A172 (cell line): ENCODE measurements at regions not wholly inside any gene's neighbourhood (a gene's known extent, or its start where the extent isn't known, plus 50 kb on each side); places are given as distances from the start of the nearest gene placed in this dataset.

Source experiments
- DNase-seq: peaks from one replicate; pipeline ENCODE4 v3.0.0-alpha.2; 2015; ENCODE audit warnings: low spot score

DNA sequence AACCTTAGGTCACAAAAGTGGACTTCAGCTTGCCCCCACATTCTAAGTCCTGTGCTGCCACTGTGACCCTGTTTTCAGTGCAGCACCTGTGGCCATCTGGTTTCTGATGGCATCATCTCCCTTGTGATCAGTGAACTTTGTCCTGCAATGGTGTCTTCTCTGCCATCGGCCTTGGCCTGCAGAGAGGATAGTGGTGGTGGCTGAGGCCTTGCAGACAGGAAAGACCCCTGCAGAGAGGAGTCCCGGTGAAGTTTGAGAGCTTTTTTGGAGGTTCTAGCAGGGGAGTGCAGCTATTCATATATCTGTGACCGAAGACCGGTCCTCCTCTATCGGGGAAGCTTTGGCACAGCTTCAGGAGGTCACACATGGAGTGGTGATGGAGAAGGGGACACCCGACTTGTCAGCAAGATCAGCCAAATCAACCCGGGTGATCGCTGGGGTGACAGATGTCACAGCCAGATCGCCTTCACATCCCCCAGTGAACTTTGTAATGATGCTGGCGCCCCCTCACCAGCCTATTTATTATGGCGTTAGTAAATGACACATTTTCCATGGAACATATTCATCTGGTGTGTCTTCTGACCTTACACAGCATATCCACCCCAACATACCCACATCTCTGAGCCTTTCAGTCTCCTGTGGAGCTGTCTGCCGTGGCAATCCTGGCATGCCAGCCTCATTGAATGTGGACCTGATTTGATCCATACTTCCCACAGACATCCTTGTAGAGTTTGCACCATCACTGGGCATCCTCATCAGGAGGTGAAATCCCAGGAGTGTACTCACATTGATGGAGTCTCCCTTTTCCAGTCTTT, 136.1 kb downstream of the PAPOLA start:
- no peak for DNase-seq

DNA sequence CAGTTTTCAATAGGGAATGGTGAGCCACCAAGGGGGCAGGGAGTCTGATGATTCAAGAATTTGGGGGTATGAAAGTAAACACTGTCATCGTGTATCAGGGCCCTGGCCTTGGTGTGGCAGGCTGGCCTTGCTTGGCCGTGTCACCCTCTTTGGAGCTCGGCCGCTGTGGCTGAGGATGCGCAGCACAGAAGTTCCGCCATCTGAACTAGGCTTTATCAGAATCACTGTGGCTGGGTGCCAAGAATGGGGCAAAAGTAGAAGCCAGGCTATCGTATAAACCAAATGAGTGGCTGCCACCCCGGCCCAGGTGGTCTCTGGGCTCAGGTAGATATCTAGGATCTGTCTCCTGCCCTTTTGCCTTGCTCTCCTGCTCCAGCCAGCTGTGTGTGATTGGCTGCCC, 137.4 kb downstream of the PAPOLA start:
- DNase-seq, result no peak

DNA sequence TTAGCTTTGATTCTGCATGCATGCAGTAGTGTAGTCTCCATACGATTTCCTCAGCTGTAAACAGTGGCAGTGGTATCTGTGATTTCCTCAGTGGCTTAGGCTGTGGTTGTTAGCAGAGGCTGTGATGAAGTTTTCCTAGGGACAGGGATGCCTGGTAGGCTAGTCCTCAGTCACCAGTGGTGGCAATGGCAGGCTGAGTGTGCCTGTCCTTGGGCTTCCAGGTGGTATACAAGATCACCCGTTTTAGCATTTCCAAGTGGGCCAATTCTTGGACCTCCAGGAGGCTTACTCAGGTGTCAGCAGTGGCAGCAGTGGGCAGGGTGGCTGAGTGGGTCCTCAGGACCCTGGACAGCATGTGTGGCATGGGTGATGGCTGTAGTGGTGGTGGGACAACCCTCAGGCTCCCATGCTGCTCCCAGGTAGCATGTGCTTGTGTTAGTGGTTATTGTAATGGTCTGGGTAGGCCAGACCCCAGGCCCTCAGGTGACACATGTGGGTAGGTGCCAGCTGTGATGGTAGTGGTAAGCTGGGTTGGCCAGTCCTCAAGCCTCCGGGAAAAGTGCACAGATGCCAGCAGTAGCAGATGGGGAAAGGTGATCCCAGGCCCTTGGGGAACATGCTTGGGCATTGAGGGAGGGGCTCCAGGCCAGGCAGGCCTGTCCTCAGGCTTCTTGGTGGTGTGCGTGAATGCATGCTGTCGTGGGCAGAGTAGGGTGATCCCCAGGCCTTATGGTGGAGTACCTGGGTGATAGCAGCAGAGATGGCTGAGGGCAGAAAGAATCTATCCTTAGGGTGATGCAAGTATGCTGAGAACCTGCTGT, 146.5 kb downstream of the PAPOLA start:
- no peak for DNase-seq

DNA sequence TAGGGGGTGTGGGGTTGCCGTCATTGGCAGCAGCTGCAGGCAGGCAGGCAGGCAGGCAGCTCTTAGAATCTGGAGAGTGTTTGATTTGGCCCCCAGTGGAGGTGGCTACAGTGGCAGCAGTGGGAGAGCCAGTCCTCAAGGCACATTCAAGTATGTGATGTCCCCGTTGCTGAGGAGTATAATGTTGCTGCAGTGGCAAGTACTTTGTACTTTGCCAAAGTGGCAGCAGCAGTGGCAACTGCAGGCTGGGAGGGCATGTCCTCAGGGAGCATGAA, 147.1 kb downstream of the PAPOLA start:
- no peak for DNase-seq

DNA sequence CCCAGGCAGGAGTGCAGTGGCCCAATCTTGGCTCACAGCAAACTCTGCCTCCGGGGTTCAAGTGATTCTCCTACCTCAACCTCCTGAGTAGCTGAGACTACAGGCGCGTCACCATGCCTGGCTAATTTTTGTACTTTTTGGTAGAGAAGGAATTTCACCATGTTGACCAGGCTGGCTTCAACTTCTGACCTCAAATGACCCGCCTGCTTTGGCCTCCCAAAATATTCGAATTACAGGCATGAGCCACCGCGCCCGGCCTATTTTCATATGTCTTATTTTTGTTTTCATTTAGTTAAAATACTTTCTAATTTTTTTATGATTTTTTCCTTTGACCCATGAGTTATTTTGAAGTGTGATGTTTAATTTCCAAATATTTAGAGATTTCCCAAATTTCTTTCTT, 143.6 kb upstream of the VRK1 start:
- DNase-seq, result no peak

DNA sequence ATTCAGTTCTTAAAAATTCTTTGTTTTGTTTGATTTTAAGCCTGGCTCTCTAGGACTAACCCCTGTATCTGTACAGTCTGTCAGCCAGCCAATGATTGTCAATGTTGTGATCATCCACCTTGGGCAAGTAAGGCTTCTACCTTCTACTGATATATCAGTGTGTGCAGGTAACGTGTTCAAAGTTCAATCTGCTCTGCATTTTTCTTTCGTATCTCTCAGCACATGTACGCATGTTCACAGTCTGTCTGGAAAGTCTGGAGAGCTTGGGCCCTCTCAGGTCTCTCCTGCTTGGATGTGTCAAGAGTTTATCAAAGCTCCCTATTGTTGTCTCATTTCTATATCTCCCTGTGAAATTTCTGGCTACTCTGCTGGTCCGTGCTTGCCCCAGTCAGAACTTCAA, 138.6 kb upstream of the VRK1 start:
- DNase-seq, result no peak

DNA sequence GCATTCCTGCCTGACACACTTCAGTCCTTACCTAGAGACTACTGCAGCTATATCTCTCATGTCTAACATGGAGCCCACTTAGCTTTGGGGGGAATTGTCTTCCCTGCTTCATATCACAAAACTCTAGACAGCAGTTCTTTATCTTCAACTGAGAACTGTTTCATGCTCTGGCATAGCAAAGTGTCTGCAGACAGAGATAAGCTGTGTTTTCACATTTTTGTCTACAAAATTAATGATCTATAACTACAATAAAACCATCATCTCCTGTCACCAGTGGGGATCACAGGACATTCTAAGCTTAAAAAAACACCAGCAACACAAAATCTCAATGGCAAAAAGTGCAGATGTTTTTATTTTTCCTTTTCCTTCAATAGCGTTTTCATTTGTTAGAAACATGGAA, 137.1 kb upstream of the VRK1 start:
- no peak for DNase-seq

DNA sequence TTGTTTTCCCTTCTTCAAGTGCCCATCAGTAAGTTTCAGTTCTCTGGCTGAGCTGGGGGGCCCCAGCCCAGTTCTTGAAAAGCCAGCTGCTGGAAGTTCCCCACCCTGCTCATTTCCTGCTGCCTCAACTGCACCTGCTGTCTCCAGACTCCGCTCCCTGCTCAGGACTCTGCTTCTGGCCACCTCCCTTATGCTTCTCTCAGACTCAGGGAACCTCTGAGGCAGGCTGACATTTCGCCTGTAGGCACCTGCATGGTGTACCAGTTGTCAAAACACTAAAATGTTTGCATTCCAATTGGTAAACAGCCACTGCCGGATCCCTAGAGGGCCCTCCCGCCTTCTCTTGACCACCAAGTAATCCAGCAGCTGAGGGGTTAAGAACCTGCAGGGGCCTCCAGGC, 136.5 kb upstream of the VRK1 start:
- no peak for DNase-seq

DNA sequence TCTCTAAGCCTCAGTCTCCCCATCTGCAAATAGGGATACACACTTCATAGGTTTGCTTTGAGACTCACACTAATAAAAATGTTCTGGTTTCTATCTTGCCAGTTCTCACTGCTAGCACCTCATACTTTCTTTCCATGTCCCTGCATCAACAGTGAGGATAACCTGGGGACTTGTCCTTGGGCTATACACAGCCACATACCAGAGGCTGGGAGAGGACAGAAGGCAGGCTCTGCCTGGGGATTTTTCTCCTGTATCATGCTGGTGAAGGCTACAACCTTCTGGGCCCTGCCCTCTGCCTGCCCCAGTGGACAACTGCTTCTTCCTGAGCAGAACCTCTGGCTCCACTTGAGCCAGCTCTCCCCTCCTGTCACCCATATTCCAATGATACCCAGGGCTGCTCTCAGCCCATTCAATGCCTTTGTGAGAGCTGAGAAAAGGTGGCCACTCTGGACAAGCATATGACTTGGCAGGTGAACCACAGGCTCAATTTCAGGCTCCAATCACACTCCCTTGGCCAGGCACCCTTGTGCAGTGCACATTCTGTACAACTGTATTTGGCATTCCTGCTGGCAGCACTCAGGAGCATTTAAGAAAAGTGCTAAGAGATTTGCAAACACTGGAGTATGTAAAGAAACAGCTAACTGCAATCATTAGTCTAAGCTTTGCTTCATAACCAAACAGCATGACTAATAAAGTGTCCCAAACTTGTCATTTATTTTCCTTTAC, 135.8 kb upstream of the VRK1 start:
- DNase-seq, result no peak

DNA sequence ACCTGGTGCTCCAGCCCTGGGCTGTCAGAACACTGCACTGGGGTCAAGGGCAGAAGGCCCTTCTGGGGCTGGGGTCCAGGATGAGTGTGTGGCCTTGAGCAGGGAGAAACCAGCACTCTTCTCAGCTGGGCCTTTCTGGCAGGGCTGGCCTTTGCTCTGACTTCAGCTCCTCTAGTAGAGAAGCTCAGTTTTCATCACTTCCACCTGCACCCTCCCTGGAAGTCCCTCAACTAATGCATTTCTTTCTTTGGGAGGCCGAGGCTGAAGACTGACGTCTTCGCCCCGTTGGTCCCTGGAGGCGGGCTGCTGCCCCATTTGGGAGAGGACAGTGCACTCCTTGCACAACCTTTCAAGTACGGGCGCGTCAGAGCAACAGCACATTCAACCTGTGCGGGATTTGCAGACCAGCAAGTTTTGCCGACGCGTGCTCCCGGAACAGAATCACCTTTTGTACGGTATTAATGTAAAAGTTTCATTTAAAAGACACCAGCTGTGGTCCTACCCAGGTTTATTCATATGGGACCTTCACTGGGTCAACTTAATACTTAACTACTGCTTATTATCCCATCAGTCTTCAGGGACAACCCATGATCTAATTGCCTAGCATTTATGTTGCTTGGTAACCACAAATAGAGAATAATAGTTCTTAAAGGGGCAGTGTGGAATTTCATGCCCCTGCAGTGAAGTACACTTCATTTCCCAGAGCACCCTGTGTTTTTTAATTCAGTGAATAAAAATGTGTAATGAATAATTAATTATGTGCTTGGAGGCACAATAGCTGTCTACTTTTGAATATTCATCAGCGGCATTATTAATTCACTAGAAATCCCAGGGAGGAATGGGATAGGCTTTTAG, 134.8 kb upstream of the VRK1 start:
- DNase-seq, result no peak

DNA sequence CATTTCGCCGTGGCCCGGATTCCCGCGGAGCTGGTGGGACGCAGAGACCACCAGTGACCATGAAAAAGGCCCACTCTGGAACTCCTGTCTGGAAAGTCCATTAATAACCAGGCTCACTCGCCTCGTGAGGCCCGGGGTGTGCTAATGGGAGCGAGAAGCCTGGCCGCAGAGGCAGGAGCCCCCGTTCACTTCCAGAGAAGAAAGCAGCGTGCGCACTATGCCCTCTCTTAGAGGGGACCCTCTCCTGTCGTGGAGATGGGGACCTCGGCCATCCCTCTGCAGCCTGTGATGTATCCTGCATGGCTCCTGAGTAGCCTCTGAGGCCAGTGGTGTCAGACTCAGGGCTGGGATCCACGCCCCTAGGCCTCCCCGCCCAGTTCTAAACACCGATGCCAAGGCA, 134.1 kb upstream of the VRK1 start:
- no peak for DNase-seq

DNA sequence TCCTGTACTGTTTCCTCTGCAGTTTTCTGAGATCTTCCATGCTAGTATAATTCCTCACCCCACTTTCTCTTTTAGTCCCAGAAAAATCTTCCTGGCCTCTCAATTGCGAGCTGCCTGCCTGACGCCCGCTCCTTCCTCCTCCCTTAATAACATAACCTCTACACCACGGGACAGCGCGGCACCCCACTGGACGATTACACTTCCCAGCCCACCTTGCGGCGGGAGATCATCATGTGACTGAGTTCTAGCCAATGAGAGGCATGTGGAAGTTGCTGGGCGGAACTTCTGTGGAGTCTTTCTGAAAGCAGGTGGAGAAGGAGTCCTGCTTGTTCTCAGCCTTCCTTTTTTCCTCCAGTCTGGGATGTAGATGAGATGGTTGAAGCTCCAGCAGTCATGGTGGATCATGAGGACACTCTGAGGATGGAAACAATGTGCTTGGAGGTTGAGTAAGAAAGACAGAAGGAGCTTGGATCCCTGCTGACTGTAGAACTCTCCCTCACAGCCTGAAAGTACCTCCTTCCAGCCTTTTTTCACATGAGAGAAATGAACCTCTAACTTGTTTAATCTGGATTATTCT, 133.6 kb upstream of the VRK1 start:
- DNase-seq, result no peak

DNA sequence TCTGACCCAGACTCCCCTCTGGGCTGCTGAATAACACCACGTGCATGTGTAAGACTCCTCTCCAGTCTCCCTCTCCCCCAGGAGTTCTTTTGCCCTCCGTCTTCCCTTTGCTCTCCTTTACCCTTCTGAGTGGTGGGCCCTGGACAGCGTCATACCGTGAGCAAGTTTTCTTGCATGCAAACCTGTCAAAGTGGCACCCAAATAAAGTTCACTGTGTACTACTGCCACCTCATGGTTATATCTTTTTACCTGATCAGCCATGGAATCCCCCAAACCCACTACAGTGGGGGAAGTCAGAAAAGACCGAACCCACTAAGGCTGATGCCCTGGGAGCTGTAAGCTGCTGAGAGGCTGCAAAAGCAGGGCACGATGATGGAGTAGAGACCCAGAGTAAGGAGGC, 131.1 kb upstream of the VRK1 start:
- DNase-seq, result no peak

DNA sequence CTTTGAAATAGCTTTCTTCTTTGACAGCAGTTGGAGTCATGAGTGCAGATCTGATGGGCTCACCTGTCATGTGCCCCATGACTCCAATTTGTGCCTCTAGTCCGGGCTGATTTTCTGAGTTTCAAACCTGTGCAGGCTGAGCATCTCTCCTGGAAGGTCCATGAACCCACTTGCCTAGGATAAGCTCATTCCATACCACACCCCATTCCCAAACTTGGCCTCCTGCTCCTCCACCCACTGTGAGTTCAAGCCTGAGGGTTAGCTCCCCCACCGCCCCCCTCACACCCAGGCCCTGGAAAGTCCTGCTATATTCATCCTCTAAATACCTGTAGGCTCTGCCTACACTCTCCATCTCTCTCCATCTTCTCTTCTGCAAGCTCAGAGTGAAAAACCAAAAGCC, 126.8 kb upstream of the VRK1 start:
- DNase-seq, result no peak

DNA sequence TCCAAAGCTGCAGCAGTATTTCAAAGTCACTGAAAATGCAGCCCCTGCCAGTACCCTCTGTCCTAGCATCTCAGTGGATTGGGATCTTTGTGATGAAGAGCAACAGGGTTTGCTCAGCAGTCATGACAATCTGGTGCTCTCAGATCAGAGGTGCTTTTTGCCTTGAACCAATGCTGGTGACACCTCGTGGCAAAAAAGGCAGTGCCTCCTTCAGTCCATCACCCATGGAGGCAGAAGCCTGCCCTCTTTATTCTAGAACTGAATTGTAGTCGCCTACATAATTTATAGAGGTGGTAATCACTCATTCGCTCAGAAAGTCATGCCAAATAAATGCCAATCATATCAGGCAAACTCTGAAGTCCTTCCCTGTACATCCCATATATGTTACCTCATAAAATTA, 126.0 kb upstream of the VRK1 start:
- no peak for DNase-seq

DNA sequence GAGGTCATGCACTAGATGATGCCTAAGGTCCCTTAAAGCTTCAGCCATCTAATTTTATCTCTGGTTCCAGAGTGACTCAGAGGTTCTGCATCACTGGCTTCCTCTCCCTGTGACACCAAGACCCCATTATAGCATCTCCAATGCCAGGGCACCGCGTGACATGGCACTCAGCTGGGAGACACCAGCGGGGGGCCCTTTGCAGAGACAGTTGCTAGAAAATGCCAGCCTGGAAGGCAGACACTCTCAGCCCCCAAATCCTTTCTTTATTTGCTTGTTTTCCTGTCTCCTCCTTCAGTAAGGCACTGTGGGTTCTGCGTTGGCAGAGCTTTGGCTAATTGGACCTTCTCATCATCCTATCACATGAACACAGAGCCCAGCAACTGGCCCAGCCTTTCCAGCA, 123.5 kb upstream of the VRK1 start:
- no peak for DNase-seq

DNA sequence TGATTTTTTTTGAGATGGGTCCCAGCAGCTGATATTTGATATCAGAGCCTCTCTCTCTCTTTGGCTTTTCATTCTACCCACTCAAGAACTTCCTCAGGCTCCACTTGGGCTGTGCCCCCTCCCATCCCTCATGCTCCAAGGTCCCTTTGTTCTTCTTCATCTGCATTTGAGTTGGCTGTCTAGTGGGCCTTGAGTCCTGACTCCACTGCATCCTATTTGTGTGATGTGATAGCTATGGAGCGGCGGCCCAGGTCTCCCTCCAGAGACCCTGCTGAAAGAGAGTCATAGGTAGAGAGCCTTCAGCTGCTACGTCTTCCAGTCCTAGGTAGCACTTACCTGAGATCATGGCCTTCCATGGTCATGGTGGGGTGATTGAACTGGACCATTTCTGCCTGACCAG, 123.1 kb upstream of the VRK1 start:
- DNase-seq, result no peak

DNA sequence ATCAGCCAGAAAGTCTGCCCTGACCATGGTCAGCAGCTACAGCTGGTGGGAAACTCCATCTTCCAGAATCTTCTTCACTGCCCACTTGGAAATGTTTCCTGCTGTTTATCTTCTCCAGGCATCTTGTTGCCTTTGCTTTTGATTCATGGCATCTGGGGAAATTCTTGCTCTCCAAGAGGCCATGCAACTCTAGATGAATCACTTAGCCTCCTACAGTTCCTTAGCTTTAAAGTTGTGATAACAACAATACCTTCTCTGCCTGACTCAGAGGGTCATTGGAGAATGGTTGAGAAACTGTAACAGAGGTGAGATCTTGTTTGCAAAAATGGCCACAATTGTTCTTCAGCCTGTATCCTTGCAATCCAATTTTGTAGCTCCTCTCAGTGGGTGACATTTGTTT, 121.0 kb upstream of the VRK1 start:
- peak; percentile 12 for DNase-seq

DNA sequence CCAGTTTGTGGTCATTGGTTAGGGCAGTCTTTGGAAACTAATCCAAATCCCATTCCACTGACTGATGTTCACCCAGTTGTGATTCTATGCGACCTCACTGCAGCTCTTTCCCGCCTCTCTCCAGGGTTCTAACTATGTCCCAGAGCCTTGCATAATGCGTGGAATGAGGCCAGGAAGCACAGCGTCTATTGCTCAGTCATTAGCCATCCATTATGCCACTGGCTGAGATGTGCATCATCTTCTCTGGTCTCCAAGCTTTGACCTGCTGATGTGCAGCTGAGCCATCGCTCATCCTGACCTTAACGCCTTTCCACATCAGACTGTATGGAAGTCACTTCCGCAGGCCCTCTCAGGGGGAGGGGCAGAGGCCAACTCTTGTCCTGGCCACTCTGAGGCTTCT, 115.4 kb upstream of the VRK1 start:
- DNase-seq, result peak; percentile 16

DNA sequence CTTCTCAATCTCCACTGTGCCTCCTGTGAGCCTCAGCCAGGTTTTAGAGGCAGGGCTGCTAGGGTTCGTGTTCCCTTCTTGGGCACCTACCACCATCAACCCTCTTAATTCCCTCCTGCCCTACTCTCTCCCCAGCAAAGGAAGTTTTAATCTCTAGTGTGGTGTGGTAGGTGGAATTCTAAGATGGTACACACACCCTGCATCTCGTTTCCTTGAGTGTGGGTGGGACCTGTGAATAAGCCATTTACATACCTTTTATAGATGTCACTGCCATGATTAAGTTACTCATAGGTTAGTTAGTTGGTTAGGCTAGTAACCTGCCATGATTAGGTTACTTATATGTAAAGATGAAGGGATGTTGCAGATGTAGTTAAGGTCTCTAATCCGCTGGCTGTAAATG, 114.8 kb upstream of the VRK1 start:
- no peak for DNase-seq

DNA sequence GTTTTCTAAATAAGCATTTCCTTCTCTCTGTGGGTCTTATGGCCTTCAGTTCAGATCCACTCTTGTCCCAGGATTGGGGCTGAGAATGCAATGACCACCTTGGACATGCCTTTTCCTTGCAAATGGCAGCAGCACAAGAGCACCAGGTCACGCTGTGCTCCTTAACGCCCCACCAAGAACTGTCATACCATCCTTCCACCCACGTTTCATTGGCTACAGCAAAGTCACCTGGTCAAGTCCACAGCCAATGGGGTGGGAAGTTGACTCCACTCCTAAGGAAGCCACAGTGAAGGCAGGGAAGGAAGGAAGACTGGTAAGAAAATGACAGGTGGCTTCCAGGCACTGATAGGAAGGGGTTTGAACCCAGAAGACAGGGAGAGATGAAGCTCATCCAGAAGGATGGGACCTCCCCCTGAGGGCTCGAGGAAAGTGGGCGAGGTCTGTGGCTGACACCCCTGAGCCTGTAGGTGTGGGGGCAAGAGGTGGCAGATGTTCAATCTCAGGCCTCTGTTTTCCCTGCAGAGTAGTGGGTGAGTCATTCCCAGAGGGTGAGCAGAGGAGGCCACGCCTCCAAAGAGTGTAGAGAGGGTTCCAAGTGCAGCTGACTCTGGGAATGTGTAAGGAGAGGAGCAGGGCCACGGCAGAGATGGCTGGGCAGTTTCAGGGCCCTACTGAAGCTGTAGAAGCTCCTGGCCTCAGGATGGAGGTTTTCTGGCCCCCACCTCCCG, 113.5 kb upstream of the VRK1 start:
- DNase-seq, result no peak
